Choroid plexus epithelial cell (primary cell): ENCODE measurements at regions not wholly inside any gene's neighbourhood (a gene's known extent, or its start where the extent isn't known, plus 50 kb on each side); places are given as distances from the start of the nearest gene placed in this dataset.

Experiments used
- DNase-seq: peaks from one replicate; pipeline ENCODE4 v3.0.0-alpha.2; 2010; ENCODE audit warnings: low read depth
- H3K4me3 ChIP-seq: 2 replicates; pipeline ENCODE4 v1.5.1; 2011; ENCODE audit warnings: low read depth, mild to moderate bottlenecking, control low read depth, low read length, moderate library complexity
- TF ChIP-seq, protein P1 (sequence below): conservative IDR thresholded peaks from 2 replicates; pipeline ENCODE4 v1.5.1; 2011; ENCODE audit warnings: low read depth, mild to moderate bottlenecking, control low read depth, inconsistent platforms, low read length, moderate library complexity

DNA sequence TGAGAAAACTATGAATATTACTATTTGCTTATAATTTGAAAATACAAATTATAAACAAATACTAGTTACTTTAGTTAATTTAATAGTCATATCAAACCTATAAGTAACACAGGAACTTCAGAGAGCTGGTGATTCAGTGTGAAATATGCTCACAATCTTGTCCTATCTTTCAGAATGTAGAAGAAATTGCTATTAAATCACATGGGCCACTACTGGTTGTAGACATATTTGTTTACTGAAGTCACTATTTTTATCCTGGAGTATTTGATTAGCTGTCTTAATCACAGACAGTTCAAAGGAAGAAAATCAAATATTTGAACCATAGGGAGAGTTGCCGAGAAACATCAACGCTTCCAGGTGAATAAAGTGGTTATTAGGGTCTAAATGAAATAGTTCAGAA, 187.6 kb upstream of the ANO3 start:
- DNase-seq, result peak; percentile 28
- TF ChIP-seq, protein P1, sequence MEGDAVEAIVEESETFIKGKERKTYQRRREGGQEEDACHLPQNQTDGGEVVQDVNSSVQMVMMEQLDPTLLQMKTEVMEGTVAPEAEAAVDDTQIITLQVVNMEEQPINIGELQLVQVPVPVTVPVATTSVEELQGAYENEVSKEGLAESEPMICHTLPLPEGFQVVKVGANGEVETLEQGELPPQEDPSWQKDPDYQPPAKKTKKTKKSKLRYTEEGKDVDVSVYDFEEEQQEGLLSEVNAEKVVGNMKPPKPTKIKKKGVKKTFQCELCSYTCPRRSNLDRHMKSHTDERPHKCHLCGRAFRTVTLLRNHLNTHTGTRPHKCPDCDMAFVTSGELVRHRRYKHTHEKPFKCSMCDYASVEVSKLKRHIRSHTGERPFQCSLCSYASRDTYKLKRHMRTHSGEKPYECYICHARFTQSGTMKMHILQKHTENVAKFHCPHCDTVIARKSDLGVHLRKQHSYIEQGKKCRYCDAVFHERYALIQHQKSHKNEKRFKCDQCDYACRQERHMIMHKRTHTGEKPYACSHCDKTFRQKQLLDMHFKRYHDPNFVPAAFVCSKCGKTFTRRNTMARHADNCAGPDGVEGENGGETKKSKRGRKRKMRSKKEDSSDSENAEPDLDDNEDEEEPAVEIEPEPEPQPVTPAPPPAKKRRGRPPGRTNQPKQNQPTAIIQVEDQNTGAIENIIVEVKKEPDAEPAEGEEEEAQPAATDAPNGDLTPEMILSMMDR, result no peak
- H3K4me3 ChIP-seq, result no peak overlapping the region

DNA sequence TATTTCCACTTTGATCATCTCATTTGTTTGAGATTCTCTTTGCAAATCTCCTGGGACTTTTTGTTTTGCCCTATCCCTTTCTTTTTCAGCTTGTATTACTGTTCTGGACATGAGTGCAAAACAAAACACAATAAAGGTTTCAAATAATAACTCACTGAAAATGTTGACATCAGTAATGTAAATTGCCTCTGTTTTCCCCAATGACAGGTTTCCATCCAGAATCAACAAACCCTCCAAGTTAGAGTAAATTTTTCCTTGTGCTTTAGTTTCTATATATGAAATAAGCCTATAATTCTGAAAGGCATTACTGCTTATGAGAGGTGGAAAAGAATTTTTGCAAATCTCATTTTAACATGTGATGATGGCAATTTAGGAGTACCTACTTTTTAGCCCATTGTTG, 187.0 kb upstream of the ANO3 start:
- TF ChIP-seq, protein P1, result no peak
- no peak overlapping the region for H3K4me3 ChIP-seq
- DNase-seq, result no peak

DNA sequence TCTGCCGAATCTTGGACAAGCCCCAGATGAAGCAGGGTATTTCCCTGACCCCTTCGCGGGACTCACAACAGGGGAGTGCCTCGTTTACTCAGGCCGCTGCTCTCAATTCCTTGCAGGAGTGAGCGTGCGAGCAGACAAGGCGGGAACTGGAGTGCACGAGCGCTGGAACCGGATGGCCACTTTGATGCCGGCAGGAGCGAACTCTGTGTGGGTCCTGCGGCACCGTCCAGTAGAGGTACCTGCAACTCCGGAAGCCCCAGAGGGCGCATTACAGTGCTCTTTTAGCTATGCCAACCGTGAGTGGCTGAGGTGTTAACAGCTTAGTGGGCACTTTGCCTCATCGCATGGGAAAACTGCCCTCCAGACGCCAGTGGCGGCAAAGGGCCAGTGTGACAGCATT, 182.3 kb upstream of the ANO3 start:
- DNase-seq, result no peak
- TF ChIP-seq, protein P1, result no peak
- H3K4me3 ChIP-seq, result no peak overlapping the region

DNA sequence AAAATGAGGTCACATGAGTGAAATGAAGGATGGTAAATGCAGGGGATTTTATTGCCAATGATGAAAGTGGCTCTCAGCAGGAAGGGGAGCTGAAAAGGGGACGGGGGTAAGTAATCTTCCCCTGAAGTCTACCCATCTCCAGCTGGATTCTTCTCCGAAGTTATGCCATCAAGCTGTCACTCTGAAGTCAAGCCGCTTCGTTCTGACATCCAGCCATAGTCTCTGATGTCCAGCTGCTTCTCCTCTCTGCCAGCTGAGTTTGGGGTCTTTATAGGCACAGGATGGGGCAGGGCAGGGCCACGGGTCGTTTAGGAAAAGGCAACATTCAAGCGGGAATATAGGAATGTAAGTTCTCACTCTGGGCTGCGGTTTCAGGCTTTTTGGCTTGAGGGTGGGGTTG, 181.9 kb upstream of the ANO3 start:
- H3K4me3 ChIP-seq, result no peak overlapping the region
- no peak for DNase-seq
- TF ChIP-seq, protein P1, result no peak

DNA sequence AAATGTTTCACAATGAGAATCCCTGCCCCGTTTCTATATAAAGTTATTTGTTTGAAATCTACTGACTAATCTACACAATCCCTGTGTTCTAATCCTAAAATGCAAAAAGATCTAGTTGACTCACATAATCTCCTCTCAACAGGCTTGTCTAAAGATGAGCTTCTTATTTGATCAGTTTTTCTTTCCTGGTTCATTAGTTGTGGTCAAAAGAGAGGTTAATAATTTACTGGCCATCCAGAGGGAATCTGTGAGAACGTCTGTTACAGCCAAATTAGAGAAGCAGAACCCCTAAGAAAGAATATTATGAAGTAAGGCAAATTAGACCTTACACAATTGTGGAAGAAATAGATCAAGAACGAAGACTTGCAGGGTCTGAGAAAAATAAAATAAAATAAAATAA, 173.7 kb upstream of the ANO3 start:
- TF ChIP-seq, protein P1, result no peak
- DNase-seq, result no peak
- no peak overlapping the region for H3K4me3 ChIP-seq

DNA sequence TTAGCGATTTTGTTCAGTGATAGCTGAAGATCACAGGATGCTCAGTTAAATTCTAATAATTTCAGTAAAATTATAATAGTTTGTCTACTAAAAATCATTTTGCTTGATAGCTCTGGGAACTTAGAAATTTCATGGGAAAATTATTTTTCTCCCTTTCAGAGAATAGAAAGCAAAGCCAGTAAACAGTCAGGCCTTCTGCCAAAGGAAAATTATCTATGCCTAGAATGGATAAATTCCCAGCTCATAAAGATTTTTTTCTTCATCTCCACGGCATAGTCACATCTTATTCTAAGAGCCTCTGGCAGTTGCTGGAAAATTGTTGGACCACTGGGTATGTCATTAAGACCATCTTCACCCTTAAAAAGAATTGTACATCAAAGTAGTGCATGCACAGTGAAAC, 169.6 kb upstream of the ANO3 start:
- H3K4me3 ChIP-seq, result no peak overlapping the region
- DNase-seq, result no peak
- TF ChIP-seq, protein P1, result no peak

DNA sequence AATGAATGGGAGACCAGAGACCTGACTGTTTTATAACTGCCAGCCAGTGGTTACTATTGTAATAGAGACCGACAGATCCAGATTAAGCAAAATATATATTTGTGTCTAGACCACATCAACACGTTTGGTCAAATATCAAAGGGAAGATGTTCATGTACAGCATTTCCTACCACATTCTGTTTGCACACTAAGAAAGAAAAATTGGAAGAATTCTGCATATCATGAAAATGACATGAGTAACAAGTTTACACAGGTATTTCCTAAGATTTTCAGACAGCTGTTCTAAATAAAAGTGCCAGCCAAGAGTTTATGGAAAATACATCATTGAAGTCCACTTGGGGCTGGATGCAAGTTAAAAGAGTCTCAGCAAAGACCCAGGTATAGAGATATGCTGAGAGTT, 145.5 kb upstream of the ANO3 start:
- H3K4me3 ChIP-seq, result no peak overlapping the region
- DNase-seq, result no peak
- TF ChIP-seq, protein P1, result no peak
